ENCODE measurements at regions not wholly inside any gene's neighbourhood (a gene's known extent, or its start where the extent isn't known, plus 50 kb on each side); places are given as distances from the start of the nearest gene placed in this dataset.

DNA sequence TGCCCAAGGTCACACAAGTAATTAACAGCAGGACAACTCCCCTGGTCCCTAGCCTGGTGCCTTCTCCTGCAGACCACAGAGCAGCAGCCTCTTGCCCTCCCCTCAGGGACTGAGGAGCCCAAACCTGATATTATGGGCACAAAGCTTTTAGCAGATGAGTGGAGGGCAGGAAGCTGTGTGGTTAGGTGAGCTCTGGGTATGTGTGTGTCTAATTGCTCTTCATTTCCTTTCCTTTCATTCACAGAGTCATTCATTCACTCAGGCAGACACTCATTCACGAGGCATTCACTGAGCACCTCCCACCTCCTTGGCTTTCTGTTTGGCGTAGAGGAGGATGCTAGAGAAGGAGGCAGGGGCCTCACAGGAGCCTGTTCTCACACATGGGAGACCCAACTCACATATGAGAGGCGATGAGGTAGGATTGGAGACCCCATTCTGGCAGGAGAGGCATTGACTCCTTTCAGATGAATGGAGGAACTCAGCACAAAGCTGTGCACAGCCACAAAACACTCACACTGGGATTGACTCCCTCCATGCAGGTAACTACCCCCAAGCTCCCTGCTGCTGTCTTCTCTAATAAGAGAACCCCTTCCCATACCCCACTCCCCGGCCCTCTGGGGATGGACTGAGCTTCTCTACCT lies 306.8 kb upstream of the SKOR2 start:
- ChIA-PET CTCF (interaction anchor here (1.5 kb wide), 1 partner anchor 191 kb away, joined by 3 read pairs; no protein-coding TSS in a partner anchor), POLR2A (no interaction called here)
- TF ChIP-seq, protein P1, sequence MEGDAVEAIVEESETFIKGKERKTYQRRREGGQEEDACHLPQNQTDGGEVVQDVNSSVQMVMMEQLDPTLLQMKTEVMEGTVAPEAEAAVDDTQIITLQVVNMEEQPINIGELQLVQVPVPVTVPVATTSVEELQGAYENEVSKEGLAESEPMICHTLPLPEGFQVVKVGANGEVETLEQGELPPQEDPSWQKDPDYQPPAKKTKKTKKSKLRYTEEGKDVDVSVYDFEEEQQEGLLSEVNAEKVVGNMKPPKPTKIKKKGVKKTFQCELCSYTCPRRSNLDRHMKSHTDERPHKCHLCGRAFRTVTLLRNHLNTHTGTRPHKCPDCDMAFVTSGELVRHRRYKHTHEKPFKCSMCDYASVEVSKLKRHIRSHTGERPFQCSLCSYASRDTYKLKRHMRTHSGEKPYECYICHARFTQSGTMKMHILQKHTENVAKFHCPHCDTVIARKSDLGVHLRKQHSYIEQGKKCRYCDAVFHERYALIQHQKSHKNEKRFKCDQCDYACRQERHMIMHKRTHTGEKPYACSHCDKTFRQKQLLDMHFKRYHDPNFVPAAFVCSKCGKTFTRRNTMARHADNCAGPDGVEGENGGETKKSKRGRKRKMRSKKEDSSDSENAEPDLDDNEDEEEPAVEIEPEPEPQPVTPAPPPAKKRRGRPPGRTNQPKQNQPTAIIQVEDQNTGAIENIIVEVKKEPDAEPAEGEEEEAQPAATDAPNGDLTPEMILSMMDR (IDR thresholded peaks at IDR 0.05; ENCODE audit: control extremely low read depth, extremely low read depth, low read depth, missing control alignments), result no peak
- DNase-seq (ENCODE audit: extremely low spot score), result no peak

DNA sequence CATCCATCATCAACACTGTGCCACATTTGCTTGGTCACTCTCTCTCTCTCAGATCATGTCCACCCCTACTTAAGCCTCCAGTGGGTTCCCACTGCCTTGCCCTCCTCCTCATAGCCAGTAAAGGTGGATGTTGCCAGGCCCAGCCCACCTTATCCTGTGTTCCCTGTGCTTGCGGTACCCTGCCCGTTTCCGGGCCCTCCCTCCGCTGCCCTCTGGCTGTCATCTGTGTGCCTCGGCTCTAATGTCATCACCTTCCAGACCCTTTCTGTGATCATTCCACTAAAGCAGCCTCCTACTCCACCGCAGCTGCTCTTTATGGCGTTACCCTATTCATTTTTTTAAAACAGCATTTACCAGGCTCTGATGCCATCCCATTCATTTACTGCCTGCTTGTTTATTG lies 305.7 kb upstream of the SKOR2 start:
- POLR2A ChIA-PET, result no interaction called here
- TF ChIP-seq, protein P1 (IDR thresholded peaks at IDR 0.05; ENCODE audit: control extremely low read depth, extremely low read depth, low read depth, missing control alignments), result no peak
- no peak for DNase-seq (ENCODE audit: extremely low spot score)
- CTCF ChIA-PET, result no interaction called here

DNA sequence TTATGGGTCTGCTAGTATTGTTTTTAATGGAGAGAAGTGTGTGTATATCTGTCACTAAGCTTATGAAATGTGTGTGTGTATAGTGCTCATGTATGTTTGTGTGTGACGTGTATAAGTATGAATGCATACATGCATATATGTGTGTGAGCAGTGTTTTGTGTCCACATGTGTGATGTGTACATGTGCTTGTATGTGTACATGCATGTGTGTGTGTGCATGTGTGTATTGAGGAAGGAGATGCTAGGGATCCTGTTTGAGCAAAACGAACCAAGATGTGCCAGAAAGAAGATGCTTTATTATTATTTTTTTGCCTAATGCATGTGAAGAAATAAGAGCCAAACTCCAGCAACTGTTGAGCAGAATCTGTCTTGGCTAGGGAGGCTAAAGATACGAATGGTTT lies 301.3 kb upstream of the SKOR2 start:
- no peak for DNase-seq (ENCODE audit: extremely low spot score)
- ChIA-PET CTCF (interaction anchor here (1.0 kb wide), 1 partner anchor 196 kb away, joined by 3 read pairs; no protein-coding TSS in a partner anchor), POLR2A (no interaction called here)
- TF ChIP-seq, protein P1 (IDR thresholded peaks at IDR 0.05; ENCODE audit: control extremely low read depth, extremely low read depth, low read depth, missing control alignments), result no peak

DNA sequence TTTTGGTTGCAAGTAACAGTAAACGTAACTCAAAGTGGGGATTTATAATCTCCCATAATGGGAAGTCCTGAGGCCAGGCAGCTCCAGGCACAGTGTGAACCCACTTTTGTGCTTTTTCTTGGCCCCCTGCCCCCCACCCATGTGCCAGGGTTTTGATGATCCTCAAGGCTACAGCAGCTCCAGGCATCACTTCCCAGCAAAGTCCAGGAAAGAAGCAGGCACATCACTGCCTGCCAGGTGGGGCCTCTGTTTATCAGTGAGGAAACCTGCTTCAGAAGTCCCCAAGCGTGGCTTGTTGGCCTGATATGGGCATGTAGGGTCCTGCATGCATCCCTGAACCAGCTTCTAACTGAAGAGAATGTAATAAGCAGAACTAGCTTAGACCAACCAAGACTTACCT lies 299.2 kb upstream of the SKOR2 start:
- TF ChIP-seq, protein P1 (IDR thresholded peaks at IDR 0.05; ENCODE audit: control extremely low read depth, extremely low read depth, low read depth, missing control alignments), result no peak
- CTCF ChIA-PET, result interaction anchor here (1.0 kb wide), 1 partner anchor 198 kb away, joined by 3 read pairs; no protein-coding TSS in a partner anchor
- POLR2A ChIA-PET, result no interaction called here
- DNase-seq (ENCODE audit: extremely low spot score), result no peak

DNA sequence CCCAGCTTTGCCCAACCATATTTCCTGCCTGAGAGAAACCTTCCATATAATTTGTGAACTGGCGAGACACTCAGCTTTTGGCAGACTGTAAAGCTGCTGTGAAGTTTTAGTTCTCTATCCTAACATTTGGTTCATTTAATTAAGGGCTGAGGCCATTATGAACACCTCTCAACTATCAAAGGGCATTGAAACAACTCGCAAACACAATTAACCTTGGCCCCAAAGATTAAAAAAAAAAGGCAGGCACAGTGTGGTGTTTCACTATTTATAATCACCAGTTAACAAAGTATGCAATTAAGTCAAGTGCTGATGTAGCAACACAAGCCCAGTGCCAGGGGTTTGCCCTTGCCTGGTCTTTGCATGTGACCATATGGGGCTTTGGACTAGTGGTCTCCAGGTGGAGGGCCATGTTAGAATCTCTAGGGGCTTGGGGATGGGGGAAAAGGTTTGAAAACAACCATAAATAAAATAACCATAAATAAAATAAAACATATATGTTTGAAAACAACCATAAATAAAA lies 297.6 kb upstream of the SKOR2 start:
- TF ChIP-seq, protein P1 (IDR thresholded peaks at IDR 0.05; ENCODE audit: control extremely low read depth, extremely low read depth, low read depth, missing control alignments), result no peak
- no peak for DNase-seq (ENCODE audit: extremely low spot score)
- POLR2A ChIA-PET, result no interaction called here
- CTCF ChIA-PET, result interaction anchor here (1.3 kb wide), 1 partner anchor 206 kb away, joined by 3 read pairs; no protein-coding TSS in a partner anchor

DNA sequence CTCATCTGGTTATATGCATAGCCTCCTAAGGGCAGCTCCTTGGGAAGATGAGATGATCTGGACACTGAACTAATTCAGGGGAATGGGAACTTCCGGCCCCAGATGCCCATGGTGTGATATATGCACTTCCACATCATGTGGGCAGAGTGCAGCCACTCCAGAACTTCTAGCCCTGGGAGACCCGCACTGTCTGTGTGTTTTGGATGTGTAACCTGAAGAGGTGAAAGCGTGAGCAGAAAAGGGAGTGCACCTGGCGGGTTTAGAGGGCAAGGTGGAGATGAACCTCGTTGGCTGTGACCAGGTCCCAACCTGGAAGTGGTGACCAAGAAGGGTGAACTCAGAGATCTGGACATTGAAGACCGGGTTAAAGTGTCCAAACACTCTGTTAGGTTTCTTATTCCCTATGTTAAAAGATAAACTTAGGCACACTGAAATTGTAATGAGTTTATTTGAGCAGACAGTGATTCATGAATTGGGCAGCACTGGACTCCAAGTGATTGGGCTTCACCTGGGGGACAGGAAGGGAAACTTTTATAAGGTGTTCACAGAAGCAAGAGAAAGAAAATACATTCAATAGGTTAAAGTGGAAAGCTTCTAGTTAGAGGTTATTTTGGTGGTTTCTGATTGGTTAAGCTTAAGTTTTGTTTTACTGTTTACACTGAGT lies 296.2 kb upstream of the SKOR2 start:
- no peak for DNase-seq (ENCODE audit: extremely low spot score)
- ChIA-PET CTCF (interaction anchor here (1.3 kb wide), 1 partner anchor 207 kb away, joined by 3 read pairs; no protein-coding TSS in a partner anchor), POLR2A (no interaction called here)
- TF ChIP-seq, protein P1 (IDR thresholded peaks at IDR 0.05; ENCODE audit: control extremely low read depth, extremely low read depth, low read depth, missing control alignments), result no peak
